ENCODE measurements at regions not wholly inside any gene's neighbourhood (a gene's known extent, or its start where the extent isn't known, plus 50 kb on each side); places are given as distances from the start of the nearest gene placed in this dataset.
A peak's percentile ranks its signal among the peaks of the same experiment; 100 is the strongest.

DNA sequence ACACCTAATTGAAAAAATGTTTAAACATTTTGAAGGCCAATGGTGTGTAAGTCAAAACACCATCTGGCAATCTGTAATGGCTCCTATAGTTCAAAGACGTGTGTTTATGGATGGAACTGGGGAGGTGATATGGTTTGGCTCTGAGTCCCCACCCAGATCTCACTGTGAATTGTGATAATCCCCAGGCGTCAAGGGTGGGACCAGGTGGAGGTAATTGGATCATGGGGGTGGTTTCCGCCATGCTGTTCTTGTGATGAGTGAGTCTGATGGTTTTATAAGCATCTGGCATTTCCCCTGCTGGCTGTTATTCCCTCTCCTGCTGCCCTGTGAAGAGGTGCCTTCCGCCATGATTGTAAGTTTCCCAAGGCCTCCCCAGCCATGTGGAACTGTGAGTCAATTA, 52.2 kb downstream of the ADRA2C start:
- peak; percentile 76 to 87 for DNase-seq

- DNase-seq = no peak
Observed at GRCh38 chr4:3819210-3819919, 53.2 kb downstream of the ADRA2C start.

DNA sequence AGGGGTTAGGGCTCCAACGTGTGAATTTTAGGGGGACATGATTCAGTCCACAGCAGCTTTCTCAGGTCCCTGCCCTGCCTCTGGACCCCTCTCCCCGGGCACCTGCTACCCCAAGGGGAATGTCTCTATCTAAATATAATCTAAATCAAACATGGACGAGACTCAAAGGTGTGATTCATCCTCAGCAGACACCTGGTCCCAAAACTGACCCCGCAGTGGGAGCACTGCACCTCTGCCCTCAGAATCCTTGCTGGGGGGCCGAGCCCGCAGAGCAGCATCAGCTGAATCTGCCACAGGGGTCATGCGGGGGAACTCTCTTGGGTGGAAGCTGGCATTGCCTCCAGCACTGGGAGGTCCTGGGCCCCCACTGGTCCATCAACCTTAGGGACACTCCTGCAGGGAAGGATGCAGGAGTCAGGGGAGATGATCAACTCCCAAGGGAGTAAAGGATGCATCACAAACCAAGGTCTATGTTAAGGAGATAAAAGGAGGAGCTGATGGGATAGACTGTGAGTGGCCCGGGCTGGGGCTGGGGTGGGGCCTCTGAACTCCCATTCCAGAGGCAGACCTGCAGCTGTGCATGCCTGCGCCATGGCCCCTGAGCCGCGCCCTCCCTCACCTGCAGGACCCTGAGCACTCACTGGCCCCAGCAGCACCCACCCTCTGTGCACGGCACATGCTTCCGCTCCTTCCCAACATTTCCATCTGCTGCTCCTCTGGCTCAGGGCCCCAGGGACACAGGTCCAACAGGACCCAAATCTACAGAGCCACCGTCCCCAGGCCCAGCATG, 54.0 kb downstream of the ADRA2C start:
- DNase-seq = no peak

- DNase-seq = no peak
Observed at GRCh38 chr4:3820806-3821579, 54.8 kb downstream of the ADRA2C start.

- no peak for DNase-seq
Observed at GRCh38 chr4:3821580-3822229, 55.5 kb downstream of the ADRA2C start.

GRCh38 chr4:3822230-3822947, 56.2 kb downstream of the ADRA2C start:
- DNase-seq = peak; percentile 40 to 56

DNA sequence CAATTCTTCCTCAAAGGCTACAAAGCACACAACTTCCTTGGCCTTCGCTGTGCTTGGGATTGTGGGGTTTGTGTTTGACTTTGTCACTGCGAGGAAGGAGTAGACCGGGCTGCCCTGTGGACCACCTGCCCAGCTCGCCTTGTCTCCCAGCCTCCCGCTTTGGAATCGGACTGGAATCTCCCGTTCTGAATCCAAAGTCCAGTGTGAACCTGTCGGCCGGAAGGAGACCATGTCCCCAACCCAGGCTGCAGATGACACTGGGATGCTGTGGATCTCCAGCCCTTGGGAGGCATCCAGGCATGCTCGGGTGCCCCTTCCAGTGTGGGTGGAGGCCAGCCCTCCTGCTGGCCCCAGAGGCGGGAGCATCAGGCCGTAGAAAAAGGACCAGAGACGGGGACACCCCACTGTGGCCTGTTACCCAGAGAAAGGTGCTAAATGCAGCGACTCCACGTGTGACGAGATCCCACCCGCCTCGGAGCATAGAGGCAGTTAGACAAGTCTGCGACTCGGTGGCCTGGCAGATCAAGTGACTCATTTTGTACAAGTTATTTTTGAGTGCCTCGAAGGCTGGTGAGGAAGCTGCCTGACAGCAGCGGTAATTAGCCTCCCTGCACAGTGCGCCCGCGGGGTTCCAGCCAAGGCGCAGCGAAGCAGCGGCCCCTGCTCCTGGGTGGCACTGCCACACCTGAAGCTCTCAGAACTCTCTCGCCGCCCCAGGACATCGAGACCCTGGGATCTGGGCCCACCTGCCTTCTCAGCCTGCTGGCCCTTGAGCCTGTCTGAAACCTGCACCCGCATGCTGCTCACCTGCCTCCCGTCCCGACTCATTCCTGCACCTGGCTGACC, 57.5 kb downstream of the ADRA2C start:
- no peak for DNase-seq

GRCh38 chr4:3824521-3825270, 58.5 kb downstream of the ADRA2C start:
- DNase-seq = no peak

DNA sequence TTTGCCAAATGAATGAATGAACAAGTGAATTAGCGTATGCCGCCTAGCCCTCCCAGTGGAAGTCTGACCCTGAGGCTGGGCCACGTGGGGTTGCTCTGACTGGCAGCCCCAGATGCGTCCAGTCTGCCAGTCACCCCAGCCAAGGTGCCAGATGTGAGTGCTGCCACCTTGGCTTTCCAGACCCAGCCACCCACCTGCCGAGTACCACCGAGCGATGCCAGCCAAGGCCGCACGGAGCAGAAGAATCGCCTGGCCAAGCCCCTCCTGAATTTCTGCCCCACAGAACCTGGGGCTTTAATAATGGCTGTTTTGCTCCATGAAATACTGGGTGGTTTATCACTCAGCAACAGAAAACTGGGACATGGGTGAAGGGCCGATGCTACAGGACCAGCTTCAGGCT, 59.3 kb downstream of the ADRA2C start:
- DNase-seq = no peak

- DNase-seq = no peak
Observed at GRCh38 chr4:3826247-3827172, 60.3 kb downstream of the ADRA2C start.

DNA sequence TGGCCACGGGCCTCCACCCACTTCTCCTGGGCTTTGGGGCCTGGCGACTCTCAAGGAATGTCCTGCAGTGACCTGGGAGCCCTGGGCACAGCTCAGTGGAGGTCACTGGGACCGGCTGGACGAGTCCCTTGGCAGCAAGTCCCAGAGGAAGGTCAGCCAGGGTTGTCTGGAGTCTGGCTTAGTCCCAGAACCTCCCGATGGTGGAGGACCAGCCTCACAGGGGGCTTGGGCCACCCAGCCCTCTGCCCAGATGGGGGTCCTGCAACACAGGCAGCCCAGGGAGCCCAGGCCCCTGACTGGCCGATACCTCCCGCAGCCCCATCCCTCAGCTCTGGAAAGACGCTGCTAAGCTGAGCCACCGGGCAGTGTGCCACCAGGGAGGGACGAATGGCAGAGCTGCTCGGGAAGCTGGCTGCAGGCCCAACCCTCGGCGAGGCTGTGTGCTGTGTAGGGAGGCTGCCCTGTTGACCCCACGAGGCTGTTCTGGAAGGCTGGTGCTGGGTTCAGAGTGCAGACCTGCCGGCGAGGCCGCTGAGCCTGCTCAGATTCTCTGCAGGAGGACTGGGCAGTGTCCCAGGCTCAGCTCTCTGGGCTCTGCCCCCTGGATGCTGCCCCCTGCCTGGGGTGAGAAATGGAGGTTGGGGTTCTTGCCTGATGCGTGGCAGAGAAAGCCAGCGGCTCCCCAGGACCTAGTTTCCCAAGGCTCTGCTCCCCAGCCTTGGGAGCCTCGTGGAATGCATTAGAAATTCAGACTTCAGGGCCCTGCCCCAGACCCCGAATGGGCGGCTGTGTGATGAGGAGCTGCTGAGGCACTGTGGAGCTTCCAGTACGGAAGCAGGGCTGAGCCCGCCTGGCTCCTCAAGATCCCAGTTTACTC, 61.7 kb downstream of the ADRA2C start:
- DNase-seq = no peak

DNA sequence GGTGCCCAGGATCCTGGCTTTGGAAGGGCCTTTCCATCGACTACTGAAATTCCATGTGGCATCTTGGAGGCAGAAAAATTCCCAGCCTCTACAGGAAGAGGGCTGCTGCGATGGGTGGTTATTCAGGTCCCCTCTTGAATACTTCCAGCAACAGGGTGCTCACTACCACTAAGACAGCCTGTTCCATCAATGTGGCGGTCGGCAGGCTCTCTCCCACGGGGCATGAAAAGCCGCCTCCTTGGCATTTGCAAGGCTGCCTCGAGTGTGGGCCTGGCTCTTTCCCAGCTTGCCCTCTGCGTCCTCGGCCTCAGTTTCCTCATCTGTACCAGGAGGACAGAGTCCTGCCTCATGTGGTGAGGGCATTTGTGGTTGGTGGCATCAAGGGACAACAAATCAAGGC, 62.4 kb downstream of the ADRA2C start:
- DNase-seq = no peak

- no peak for DNase-seq
Observed at GRCh38 chr4:3829211-3829955, 63.2 kb downstream of the ADRA2C start.

DNA sequence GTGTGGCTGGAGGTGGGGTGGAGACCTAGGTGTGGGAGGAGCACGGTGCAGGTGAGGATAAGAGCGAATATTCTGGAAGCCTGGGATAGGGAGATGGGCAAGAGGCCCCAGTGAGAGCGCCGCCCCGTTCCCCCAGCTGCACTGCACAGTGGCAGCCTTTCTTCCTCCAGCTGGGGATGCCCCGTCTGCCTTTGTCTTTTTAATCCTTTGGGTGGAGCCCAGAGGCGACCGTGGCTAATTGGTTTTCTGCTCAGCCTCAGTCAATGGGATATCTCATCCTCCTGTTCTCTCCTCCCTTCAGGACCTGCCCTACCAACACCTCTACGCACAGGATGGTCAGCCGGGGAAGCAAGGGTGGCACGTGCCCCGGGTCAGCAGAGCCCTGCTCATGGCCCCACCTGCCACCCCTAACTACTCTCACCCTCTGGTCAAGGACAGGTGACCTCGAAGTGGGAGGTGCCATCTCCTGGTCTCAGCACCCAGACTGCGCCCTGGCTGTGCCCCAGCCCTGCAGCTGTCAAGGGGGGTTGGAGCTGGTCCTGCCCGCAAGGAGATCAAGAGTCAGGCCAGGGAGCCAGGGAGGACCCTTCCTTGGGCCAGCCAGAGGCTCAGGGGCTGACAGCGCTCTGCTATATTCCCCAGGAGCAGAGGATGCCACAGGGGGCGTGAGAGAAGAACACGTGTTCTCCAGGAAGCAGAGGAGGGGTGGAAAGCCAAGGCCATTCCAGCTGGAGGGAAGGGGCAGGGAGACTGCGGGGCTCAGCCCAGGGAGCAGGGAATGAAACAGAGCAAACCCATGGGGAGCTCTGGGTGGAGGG, 64.0 kb downstream of the ADRA2C start:
- peak; percentile 23 to 74 for DNase-seq

DNA sequence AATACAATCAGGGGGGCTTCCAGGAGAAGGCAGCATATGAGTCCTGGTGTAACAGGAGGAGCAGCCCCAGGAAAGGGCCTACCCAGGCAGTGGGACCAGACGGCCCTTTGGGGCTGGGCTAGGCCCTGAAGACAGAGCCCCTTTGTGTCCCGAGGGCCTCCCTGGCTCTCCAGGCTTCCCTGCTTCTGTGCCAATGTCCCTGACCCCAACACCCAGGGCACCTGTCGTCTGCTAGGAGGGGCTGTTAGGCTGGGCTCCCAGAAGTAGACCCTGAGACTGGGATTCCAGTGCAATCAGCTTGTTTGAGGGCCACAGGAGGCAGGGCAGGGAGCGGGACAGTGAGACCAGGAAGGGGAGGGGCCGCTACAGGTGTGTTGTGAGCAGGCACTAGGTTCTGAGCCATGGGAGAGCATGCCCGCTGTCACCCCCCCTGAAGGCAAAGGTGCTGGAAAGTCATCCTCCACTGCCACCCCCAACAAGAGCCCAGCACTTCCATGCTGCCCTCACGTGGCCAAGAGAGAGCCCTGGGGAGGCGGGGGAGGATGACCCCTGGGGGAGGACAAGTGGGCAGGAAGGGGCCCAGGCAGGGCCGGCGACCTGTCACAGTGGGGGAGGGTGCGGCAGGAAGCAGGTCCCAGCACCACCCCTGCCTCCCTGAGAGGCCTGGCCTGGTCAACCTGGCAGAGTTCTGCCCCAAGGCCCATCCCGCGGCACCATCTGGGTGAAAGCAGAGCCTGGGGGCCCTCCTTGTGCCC, 64.8 kb downstream of the ADRA2C start:
- no peak for DNase-seq

- DNase-seq = no peak
Observed at GRCh38 chr4:3831529-3832150, 65.5 kb downstream of the ADRA2C start.

Data from NCI-H524 (cell line).